Loucy (cell line): ENCODE measurements at regions not wholly inside any gene's neighbourhood (a gene's known extent, or its start where the extent isn't known, plus 50 kb on each side); places are given as distances from the start of the nearest gene placed in this dataset.
"Not testable (repeated sequence)": the region's sequence is repeated elsewhere in the genome, so short reads cannot be mapped to it uniquely, and the experiment has no call there.

Experiments
- H2AFZ ChIP-seq: fragments of 200-600 bp; sonication (generic); 2 replicates; pipeline ENCODE4 v1.6.0; 2016; ENCODE audit warnings: antibody characterized with exemption, mild to moderate bottlenecking, low read length, moderate library complexity
- H3F3A ChIP-seq: fragments of 200-600 bp; 2 replicates; pipeline ENCODE4 v1.6.0; 2016; ENCODE audit warnings: antibody characterized with exemption, low read depth, mild to moderate bottlenecking
- H3K27me3 ChIP-seq: fragments of 200-600 bp; sonication (generic); 2 replicates; pipeline ENCODE4 v1.6.1; 2014; ENCODE audit warnings: low read length, mild to moderate bottlenecking; ENCODE audit not compliant: insufficient read depth, poor library complexity, severe bottlenecking
- H3K36me3 ChIP-seq: fragments of 200-600 bp; sonication (generic); 2 replicates; pipeline ENCODE4 v1.6.1; 2016; ENCODE audit warnings: low read length; ENCODE audit not compliant: insufficient read depth
- H3K4me1 ChIP-seq: fragments of 200-600 bp; sonication (generic); 2 replicates; pipeline ENCODE4 v1.5.1; 2014; ENCODE audit warnings: low read length, mild to moderate bottlenecking; ENCODE audit not compliant: insufficient read depth, poor library complexity, severe bottlenecking
- H3K4me2 ChIP-seq: fragments of 200-600 bp; sonication (generic); 2 replicates; pipeline ENCODE4 v1.6.0; 2014; ENCODE audit warnings: antibody characterized with exemption, low read length, low read depth, mild to moderate bottlenecking; ENCODE audit not compliant: poor library complexity, severe bottlenecking
- H3K4me3 ChIP-seq: fragments of 200-600 bp; sonication (generic); 2 replicates; pipeline ENCODE4 v1.5.1; 2014; ENCODE audit warnings: low read length, mild to moderate bottlenecking, mixed read lengths; ENCODE audit not compliant: poor library complexity, severe bottlenecking
- H3K79me2 ChIP-seq: fragments of 200-600 bp; sonication (generic); 2 replicates; pipeline ENCODE4 v1.6.1; 2014; ENCODE audit warnings: low read length; ENCODE audit not compliant: insufficient read depth
- H3K9ac ChIP-seq: fragments of 200-600 bp; sonication (generic); 2 replicates; pipeline ENCODE4 v1.6.0; 2014; ENCODE audit warnings: mild to moderate bottlenecking, low read depth, low read length, moderate library complexity; ENCODE audit not compliant: poor library complexity, severe bottlenecking
- H3K9me2 ChIP-seq: fragments of 200-600 bp; sonication (generic); replicated peaks from 2 replicates; pipeline ENCODE4 v1.6.1; 2016; ENCODE audit warnings: low read depth, low read length, mixed read lengths
- H3K9me3 ChIP-seq: fragments of 200-600 bp; sonication (generic); 2 replicates; pipeline ENCODE4 v1.6.1; 2014; ENCODE audit warnings: mild to moderate bottlenecking, antibody characterized with exemption, low read length, low read depth; ENCODE audit not compliant: insufficient read depth
- H4K20me1 ChIP-seq: fragments of 200-600 bp; sonication (generic); 2 replicates; pipeline ENCODE4 v1.6.0; 2014; ENCODE audit warnings: antibody characterized with exemption, low read length, mild to moderate bottlenecking; ENCODE audit not compliant: insufficient read depth, poor library complexity, severe bottlenecking
- CTCF ChIP-seq: fragments of 200-600 bp; sonication (generic); conservative IDR thresholded peaks from 2 replicates; pipeline ENCODE4 v1.5.1; 2014; ENCODE audit warnings: mild to moderate bottlenecking, antibody characterized with exemption, low read length
- EZH2phosphoT487 ChIP-seq: fragments of 200-600 bp; IDR thresholded peaks from 2 replicates; pipeline ENCODE4 v1.6.1; 2018; ENCODE audit warnings: antibody characterized with exemption, mild to moderate bottlenecking, moderate library complexity, borderline replicate concordance

DNA sequence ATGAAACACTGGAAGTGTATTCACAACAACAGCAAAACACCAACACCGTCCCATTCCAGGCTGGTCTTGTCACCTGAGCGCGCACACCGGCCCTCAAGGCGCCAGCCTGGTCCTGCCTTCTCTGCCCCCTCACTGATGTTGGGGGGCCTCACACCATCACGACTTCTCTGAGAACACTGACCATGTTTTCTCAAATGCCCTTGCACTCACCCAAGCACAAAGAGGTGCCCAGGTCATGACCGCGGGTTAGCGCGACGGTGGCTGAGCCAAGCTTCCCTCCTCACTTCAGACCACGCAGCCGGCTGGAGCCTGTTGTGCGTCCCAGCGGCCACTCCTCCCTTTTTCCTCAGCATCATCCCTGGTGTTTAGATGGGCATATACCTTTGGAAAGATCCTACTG lies 101.3 kb upstream of the SALL3 start:
- H3F3A ChIP-seq = no peaks in the 10 kb centered on the region
- no peak overlapping the region for H3K9ac ChIP-seq
- H3K4me2 ChIP-seq = no peak overlapping the region
- H3K27me3 ChIP-seq = no peaks in the 10 kb centered on the region
- H3K36me3 ChIP-seq = no peaks in the 10 kb centered on the region
- H3K9me3 ChIP-seq = no peaks in the 10 kb centered on the region
- H3K4me3 ChIP-seq = no peak overlapping the region
- H3K79me2 ChIP-seq = no peaks in the 10 kb centered on the region
- TF ChIP-seq EZH2phosphoT487 (no peak), CTCF (no peak)
- H4K20me1 ChIP-seq = no peaks in the 10 kb centered on the region
- no peaks in the 10 kb centered on the region for H3K4me1 ChIP-seq
- no peak overlapping the region for H2AFZ ChIP-seq
- H3K9me2 ChIP-seq = no peaks in the 10 kb centered on the region

DNA sequence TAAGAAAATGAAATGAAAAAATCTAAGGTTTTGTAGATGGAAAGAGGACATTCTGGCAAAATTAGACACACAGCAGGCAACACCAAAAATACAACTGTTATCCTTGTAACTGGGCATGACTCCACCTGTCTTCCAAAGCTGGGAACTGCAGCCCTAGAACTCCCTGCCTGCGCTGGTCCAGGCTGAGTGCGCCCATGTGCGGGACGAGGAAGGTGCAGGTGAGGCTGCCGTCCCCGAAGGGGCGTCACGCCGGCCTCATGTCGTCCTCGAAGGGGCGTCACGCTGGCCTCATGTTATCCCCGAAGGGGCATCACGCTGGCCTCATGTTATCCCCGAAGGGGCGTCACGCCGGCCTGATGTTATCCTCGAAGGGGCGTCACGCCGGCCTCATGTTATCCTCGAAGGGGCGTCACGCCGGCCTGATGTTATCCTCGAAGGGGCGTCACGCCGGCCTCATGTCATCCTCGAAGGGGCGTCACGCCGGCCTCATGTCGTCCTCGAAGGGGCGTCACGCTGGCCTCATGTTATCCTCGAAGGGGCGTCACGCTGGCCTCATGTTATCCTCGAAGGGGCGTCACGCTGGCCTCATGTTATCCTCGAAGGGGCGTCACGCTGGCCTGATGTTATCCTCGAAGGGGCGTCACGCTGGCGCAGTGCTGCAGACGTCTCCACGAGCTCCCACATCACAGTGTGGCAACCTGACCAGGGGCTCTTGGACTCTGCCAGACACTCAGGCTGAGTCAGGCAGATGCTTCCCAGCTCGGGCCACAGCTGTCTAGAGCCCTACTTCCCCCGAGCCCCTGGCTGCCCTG lies 100.3 kb upstream of the SALL3 start:
- not testable (repeated sequence) for H3K79me2 ChIP-seq, H3K9ac ChIP-seq, H2AFZ ChIP-seq, H3F3A ChIP-seq, H3K4me3 ChIP-seq, H3K9me2 ChIP-seq, H3K4me2 ChIP-seq, H4K20me1 ChIP-seq, H3K4me1 ChIP-seq, H3K9me3 ChIP-seq, H3K36me3 ChIP-seq, H3K27me3 ChIP-seq
- peak; percentile 29 for TF ChIP-seq CTCF

DNA sequence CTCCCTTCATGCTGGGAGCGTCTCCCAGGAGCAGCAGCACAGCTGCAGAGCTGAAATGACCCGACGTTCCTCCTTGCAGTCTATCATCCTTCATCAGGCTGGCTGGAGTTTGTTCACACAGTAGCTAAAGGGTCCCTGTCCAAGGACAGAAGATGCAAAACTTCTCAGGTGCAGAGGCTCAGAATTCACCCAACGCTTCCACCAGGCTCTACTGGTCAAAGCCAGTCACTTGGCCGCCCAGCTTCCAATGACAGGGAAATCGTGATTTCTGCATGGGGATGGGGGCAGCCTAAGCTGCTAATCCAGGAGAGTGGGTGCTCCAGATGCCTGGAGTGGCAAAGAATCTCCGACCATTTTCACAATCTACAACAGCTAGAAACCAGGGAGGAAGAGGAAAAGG lies 97.0 kb upstream of the SALL3 start:
- Histone ChIP-seq H3K9me2 (no peaks in the 10 kb centered on the region), H3F3A (no peaks in the 10 kb centered on the region), H3K4me3 (no peak overlapping the region), H3K36me3 (no peaks in the 10 kb centered on the region), H3K27me3 (no peaks in the 10 kb centered on the region), H2AFZ (no peak overlapping the region), H4K20me1 (no peaks in the 10 kb centered on the region), H3K79me2 (no peaks in the 10 kb centered on the region), H3K9me3 (peaks cover 3% of the 10 kb centered on the region; the same call in 1 of the 2 replicates), H3K4me2 (no peak overlapping the region), H3K4me1 (no peaks in the 10 kb centered on the region), H3K9ac (no peak overlapping the region)
- TF ChIP-seq EZH2phosphoT487 (no peak), CTCF (no peak)
